NCI-H1694 treated with DMSO at 0.1 percent for 48 hours (cell line): ENCODE measurements at regions not wholly inside any gene's neighbourhood (a gene's known extent, or its start where the extent isn't known, plus 50 kb on each side); places are given as distances from the start of the nearest gene placed in this dataset.
"Not testable (repeated sequence)": the region's sequence is repeated elsewhere in the genome, so short reads cannot be mapped to it uniquely, and the experiment has no call there.

Experiments
- DNase-seq: peaks from one replicate; lab custom pipeline; 2025; lab: John Stamatoyannopoulos, UW

DNA sequence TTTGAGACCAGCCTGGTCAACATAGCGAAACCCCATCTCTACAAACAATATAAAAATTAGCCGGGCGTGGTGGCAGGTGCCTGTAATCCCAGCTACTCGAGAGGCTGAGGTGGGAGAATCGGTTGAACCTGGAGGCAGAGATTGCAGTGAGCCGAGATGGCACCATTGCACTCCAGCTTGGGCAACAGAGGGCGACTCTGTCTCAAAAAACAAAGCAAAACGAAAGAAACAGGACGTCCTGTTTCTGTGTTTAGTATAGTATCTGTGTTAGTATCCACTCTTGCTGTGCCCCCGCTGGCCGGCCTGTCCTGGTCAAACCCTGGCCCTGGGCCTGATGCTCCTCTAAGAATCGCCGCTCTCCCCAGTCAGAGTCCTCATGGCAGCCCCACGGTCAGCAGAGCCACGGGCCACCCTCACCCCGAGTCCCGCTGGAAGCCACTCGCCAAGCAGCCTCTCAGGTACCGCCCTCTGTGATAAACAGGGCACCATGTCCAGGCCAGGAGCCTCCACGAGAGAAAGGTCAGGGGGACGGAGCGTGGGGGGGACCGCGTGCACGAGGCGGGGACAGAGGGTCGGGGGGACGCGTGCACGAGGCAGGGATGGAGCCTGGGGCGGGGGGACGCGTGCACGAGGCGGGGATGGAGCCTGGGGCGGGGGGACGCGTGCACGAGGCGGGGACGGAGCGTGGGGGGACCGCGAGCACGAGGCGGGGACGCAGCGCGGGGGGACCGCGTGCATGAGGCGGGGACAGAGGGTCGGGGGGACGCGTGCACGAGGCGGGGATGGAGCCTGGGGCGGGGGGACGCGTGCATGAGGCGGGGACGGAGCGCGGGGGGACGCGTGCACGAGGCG is 384.5 kb downstream of the SMOC2 start:
- no peak for DNase-seq

DNA sequence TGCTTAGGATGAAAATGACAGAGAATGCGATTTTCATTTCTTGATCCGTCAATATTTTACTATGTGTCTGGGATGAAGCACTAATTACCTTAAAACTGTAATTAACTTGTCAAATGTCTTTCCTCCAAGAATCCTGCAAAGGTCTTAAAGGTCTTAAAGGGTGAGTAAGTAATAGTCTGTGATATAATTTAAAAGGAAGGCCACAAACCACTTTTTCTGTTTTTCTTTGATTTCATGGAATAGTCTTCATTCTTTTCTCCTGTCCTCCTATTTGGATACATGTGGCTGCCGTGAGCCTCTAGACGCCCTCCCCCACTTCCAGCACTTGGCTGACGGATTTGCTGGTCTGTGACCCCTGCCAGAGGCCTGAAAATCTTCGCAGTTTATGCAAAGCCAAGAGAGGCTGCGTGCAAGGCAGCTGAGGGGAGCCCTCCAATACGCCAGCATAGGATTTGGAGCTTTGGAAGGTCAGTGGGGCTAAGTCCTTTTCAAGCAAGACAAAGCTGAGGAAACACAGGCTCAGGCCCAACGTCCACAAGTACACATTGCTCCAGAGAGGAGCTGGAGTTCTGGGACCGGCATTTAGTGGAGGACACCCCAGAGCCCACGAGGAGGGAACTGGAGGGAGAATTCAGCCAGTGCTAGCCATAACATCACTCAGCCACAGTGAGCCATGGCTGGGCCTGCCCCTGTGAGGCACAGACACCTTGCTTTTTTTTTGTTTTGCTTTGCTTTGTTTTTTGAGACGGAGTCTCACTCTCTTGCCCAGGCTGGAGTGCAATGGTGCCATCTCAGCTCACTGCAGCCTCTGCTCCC is 382.6 kb downstream of the SMOC2 start:
- no peak for DNase-seq

- DNase-seq: no peak
Observed at GRCh38 chr6:168822376-168822775, 381.4 kb downstream of the SMOC2 start.

DNA sequence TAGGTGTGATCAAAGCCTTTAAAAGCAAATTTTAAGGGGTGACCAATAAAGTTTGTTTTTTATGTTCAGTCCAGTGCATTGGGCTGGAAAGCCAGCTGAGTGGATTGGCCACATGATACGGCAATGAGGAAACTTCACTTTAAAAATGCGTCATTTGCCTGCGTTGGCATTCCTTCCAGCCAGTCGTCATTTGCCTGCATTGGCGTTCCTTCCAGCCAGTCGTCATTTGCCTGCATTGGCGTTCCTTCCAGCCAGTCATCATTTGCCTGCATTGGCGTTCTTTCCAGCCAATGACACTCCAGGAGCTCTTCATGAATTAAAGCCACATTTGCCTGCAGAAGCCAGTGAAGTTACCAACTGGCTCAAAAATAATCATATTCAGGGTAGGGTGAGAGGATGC is 378.6 kb downstream of the SMOC2 start:
- no peak for DNase-seq

DNA sequence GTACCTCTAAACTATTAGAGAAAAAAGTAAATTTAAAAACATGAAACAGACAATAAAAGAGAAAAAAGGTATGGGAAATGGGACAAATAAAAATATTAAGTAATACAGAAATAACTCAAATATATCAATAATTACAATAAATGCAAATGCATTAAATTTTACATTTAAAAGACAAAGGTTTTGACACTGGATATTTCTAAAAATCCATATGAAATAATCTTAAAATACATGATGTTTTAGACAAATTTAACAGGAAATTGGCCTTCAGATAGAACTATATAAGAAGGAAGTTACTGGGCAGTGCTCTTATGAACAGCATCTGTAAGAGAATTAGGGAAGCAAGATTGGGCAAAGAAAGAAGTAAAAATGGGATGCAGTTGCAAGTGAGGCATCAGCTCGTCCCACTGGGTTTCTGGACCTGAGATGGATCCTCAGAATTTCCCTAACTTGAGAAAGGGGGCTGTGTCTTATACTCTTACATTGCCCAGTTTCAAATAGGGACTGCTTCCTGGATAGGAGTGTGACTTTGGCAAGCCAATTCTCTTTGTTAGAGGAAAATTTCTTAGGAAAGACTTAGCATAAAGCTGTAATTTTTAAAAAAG is 376.7 kb downstream of the SMOC2 start:
- no peak for DNase-seq

DNA sequence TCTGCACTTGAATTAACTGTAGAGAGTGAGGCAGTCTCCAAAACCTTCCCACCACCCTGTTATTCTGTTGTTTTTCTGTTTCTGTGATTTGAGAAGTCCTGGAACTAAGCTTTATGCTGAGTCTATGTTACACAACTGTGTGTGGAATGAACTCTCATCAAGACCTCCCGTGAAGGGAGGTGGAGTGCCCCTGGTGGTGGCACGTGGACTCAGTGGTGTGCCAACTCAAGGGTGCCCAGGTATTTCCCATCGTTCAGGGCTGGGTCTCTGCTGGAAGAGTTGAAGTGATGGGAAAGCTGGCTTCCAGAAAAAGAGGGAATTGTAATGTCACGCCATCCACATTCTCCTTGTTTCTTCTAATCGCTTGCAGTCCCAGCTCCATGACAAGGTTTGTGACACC is 374.2 kb downstream of the SMOC2 start:
- DNase-seq: no peak

DNA sequence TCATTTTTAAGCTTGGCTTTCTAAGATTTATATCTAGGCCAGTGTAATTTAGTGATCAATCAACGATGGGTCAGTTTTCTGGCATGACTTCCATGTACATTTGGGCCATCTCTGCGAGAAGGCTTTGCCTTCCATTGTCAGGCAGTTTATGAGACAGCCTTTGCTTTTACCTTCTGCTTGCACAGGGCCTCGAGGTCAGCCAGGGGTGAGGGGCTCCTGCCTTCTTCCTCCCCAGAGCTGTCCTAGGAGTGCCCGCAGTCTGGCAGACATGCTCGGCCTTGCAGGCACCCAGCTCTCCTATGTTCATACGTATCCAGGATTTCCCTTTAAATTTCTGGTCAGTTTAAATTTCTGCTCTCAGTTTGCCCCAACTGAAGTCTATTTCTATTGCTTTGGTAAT is 367.2 kb downstream of the SMOC2 start:
- no peak for DNase-seq

- DNase-seq: no peak
Observed at GRCh38 chr6:168804331-168804730, 363.3 kb downstream of the SMOC2 start.

DNA sequence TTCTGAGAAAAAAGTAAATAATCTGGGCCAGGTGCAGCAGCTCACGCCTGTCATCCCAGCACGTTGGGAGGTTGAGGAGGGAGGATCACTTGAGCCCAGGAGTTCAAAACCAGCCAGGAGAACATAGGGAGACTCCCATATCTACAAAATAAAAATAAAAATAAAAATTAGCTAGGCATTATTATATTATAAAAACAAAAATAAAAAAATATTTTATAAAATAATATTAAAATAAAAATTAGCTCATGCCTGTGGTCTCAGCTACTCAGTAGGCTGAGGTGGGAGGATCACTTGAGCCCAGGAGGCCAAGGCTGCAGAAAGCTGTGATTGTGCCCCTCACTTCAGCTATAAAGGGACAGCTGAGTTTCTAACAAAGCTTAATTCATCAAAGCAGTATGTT is 362.9 kb downstream of the SMOC2 start:
- no peak for DNase-seq

DNA sequence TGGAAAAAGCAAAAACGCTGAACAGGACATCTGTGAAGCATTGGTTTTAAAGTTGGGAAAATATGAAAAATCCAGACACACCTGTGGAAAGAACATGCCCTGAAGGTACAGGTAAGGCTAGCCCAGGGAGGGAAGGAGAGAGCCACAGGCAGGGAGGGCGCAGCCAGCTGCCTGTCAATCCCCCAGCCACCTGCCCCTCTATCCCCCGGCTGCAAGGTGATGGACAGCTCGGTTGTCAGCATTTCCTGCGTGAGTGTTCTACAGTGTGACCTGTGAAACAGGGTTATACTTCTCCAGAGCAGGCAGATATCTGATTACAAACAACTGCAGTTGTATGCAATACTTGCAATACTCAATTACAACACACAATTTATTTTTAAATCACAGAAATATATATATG is 358.1 kb downstream of the SMOC2 start:
- no peak for DNase-seq

- DNase-seq: no peak
Observed at GRCh38 chr6:168796106-168796505, 355.1 kb downstream of the SMOC2 start.

GRCh38 chr6:168795611-168796010 is 354.6 kb downstream of the SMOC2 start:
- not testable (repeated sequence) for DNase-seq

DNA sequence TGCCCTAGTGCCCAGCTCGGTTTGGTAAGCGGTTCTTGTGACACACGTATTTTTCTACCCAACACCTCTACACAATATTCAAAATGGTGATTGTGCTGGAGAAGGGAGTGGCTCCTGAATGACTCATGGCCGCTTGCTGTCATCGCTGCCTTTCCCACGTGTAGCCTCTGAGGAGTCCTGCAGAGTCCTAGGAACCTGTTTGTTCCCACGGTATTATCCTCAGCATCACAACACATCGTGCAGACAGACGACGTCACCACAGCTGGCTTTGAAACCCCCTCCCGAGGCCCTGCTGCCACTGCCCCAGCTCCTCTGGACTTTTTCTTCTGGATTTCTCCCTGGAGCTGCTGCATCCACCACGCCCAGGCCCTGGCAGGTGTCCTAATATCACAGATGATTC is 353.5 kb downstream of the SMOC2 start:
- DNase-seq: no peak

- DNase-seq: no peak
Observed at GRCh38 chr6:168793649-168794048, 352.7 kb downstream of the SMOC2 start.

GRCh38 chr6:168791917-168792316 is 350.9 kb downstream of the SMOC2 start:
- DNase-seq: no peak

- no peak for DNase-seq
Observed at GRCh38 chr6:168789699-168790098, 348.7 kb downstream of the SMOC2 start.

GRCh38 chr6:168785720-168786511 is 344.9 kb downstream of the SMOC2 start:
- DNase-seq: no peak

GRCh38 chr6:168784426-168784825 is 343.4 kb downstream of the SMOC2 start:
- DNase-seq: no peak

DNA sequence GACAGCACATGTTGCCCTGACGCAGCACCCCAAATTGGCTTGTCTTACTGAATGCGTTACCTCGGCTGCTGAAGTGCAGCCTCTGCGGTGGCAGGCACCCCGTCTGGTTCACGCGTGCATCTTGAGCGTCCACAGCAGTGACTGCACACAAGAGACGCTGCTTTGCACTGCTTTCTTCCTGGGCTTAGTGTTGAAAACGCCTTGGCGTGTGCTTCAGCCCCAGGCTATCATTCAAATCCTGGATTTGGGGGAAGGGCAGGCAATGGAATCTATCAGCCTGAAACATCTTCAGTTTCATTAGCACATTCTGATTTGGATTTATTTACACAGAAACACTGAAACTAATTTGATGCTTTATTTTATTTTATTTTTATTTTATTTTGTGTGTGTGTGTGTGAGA is 342.7 kb downstream of the SMOC2 start:
- DNase-seq: no peak

GRCh38 chr6:168782187-168782751 is 341.3 kb downstream of the SMOC2 start:
- no peak for DNase-seq

DNA sequence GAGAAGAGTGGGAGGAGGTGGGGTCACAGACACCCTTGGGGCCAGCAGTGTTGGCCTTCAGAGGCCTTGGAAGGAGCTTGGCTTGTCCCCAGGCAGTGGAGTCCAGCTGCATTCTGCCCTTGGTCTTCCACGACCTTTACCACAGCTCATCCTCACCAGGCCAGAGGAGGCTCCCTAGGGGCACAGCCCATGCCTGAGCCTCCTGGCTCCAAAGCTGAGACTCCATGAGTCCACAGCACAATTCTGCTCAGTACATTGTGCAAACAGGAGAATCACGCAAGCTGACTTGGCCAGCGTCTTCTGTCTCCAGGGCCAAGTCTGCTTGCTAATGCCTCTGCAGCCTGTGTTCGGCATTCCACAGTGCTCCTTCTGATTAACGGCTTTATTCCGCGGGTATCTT is 337.2 kb downstream of the SMOC2 start:
- no peak for DNase-seq

DNA sequence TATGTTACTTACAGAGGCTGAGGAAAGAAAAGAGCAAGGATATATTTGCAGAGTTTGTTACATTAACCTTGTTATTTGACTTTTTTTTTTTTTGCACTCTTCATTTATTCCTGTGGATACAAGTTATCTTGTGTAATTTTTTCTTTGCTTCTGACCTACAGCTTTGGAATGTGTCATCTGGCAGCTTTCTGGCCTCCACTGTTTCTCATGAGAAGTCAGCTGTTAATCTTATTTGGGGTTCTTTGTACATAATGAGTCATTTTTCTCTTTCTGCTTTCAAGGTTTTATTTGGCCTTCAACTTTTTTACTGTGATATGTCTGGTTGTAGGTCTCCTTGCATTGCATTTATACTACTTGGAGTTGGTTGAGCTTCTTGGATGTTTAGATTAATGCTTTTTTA is 333.4 kb downstream of the SMOC2 start:
- no peak for DNase-seq
